IMR-90 (cell line): ENCODE measurements at regions not wholly inside any gene's neighbourhood (a gene's known extent, or its start where the extent isn't known, plus 50 kb on each side); places are given as distances from the start of the nearest gene placed in this dataset.
A peak's percentile ranks its signal among the peaks of the same experiment; 100 is the strongest.

Experiments used
- ATAC-seq: fragments of 200-7000 bp; cut with Tn5 transposase; 2 replicates; pipeline ENCODE4 v1.9.1; 2020; ENCODE audit warnings: low read depth, mild to moderate bottlenecking, moderate library complexity
- BruUV-seq: library from RNA; stranded (reverse); fragments of 400-500 nt; replicated peaks from 2 replicates; lab custom pipeline; 2021; lab: Mats Ljungman, UMichigan
- CTCF ChIA-PET: fragments of 300-600 bp; formaldehyde crosslinking; extraction: SDS; loops from one replicate; lab custom pipeline; 2021; ENCODE audit warnings: antibody characterized with exemption; lab: Yijun Ruan, JAX
- POLR2A ChIA-PET: fragments of 300-600 bp; sonication (Branson Sonifier 250); formaldehyde crosslinking; loops from one replicate; lab custom pipeline; 2022; ENCODE audit warnings: antibody characterized with exemption; ENCODE audit not compliant: unreplicated experiment; lab: Charles Lee
- DNase-seq: peaks from one replicate; pipeline ENCODE4 v3.0.0; 2013
- H2AFZ ChIP-seq: replicated peaks from 2 replicates; pipeline ENCODE3; 2013; ENCODE audit warnings: low read length, mild to moderate bottlenecking; ENCODE audit not compliant: poor library complexity
- H2AK5ac ChIP-seq: 2 replicates; pipeline ENCODE4 v1.6.1; 2013; ENCODE audit warnings: low read depth, low read length, inconsistent platforms
- H2AK9ac ChIP-seq: replicated peaks from 2 replicates; pipeline ENCODE3; 2013; ENCODE audit warnings: mild to moderate bottlenecking, low read depth, low read length, moderate library complexity; ENCODE audit not compliant: poor library complexity
- H2BK120ac ChIP-seq: 2 replicates; pipeline ENCODE4 v1.6.1; 2013; ENCODE audit warnings: low read depth, low read length, inconsistent platforms
- H2BK15ac ChIP-seq: 3 replicates; pipeline ENCODE4 v1.6.1; 2013; ENCODE audit warnings: low read depth, low read length, inconsistent platforms
- H2BK20ac ChIP-seq: 2 replicates; pipeline ENCODE4 v1.6.1; 2013; ENCODE audit warnings: low read depth, mild to moderate bottlenecking, inconsistent platforms, low read length, moderate library complexity
- H2BK5ac ChIP-seq: 2 replicates; pipeline ENCODE4 v1.6.1; 2013; ENCODE audit warnings: mild to moderate bottlenecking, low read depth, low read length, inconsistent platforms; ENCODE audit not compliant: poor library complexity, severe bottlenecking
- H3K14ac ChIP-seq: replicated peaks from 2 replicates; pipeline ENCODE4 v1.6.1; 2013; ENCODE audit warnings: low read depth, low read length, inconsistent platforms
- H3K18ac ChIP-seq: 2 replicates; pipeline ENCODE4 v1.6.1; 2013; ENCODE audit warnings: low read depth, low read length, control low read depth
- H3K23ac ChIP-seq: 2 replicates; pipeline ENCODE4 v1.6.1; 2013; ENCODE audit warnings: low read depth, low read length, inconsistent platforms
- H3K27ac ChIP-seq: 2 replicates; pipeline ENCODE4 v1.5.1; 2013; ENCODE audit warnings: mild to moderate bottlenecking, control low read depth, low read length; ENCODE audit not compliant: insufficient read depth
- H3K27me3 ChIP-seq: 2 replicates; pipeline ENCODE4 v1.6.1; 2013; ENCODE audit warnings: low read length; ENCODE audit not compliant: control insufficient read depth, insufficient read depth
- H3K36me3 ChIP-seq: 2 replicates; pipeline ENCODE4 v1.6.1; 2013; ENCODE audit warnings: low read length, mixed read lengths; ENCODE audit not compliant: control insufficient read depth, insufficient read depth
- H3K4ac ChIP-seq: 2 replicates; pipeline ENCODE4 v1.6.1; 2013; ENCODE audit warnings: low read depth, low read length, inconsistent platforms
- H3K4me1 ChIP-seq: 2 replicates; pipeline ENCODE4 v1.6.1; 2013; ENCODE audit warnings: low read length, mixed read lengths; ENCODE audit not compliant: control insufficient read depth, insufficient read depth
- H3K4me2 ChIP-seq: 2 replicates; pipeline ENCODE4 v1.6.1; 2013; ENCODE audit warnings: low read depth, mild to moderate bottlenecking, control low read depth, low read length, moderate library complexity
- H3K4me3 ChIP-seq: 2 replicates; pipeline ENCODE4 v1.5.1; 2013; ENCODE audit warnings: low read depth, mild to moderate bottlenecking, control low read depth, low read length, moderate library complexity; ENCODE audit not compliant: insufficient read depth
- H3K56ac ChIP-seq: 2 replicates; pipeline ENCODE4 v1.6.1; 2013; ENCODE audit warnings: low read length, inconsistent platforms; ENCODE audit not compliant: insufficient read depth; ENCODE audit errors: extremely low read depth
- H3K79me1 ChIP-seq, 2 experiments: 2 replicates each; pipeline ENCODE4 v1.6.1; 2013; ENCODE audit warnings: low read length in 2 of 2, inconsistent platforms in 1 of 2, low read depth in 1 of 2
- H3K9ac ChIP-seq: 2 replicates; pipeline ENCODE4 v1.6.1; 2013; ENCODE audit warnings: low read depth, low read length, control low read depth
- H3K9me1 ChIP-seq: 2 replicates; pipeline ENCODE4 v1.6.1; 2013; ENCODE audit warnings: low read length, inconsistent platforms; ENCODE audit not compliant: insufficient read depth
- H3K9me3 ChIP-seq: 2 replicates; pipeline ENCODE4 v1.6.1; 2013; ENCODE audit warnings: low read length; ENCODE audit not compliant: control insufficient read depth, insufficient read depth
- H4K20me1 ChIP-seq: 2 replicates; pipeline ENCODE4 v1.6.1; 2013; ENCODE audit warnings: low read length, inconsistent platforms; ENCODE audit not compliant: insufficient read depth
- H4K5ac ChIP-seq: 2 replicates; pipeline ENCODE4 v1.6.1; 2013; ENCODE audit warnings: mild to moderate bottlenecking, low read depth, low read length, control low read depth
- H4K8ac ChIP-seq, 2 experiments: 2 replicates each; pipeline ENCODE4 v1.6.1; 2013; ENCODE audit warnings: low read depth in 2 of 2, low read length in 2 of 2, control low read depth in 1 of 2, inconsistent platforms in 1 of 2
- H4K91ac ChIP-seq: 2 replicates; pipeline ENCODE4 v1.6.1; 2013; ENCODE audit warnings: low read depth, low read length, inconsistent platforms; ENCODE audit not compliant: insufficient read depth
- CHD1 ChIP-seq: IDR thresholded peaks from 2 replicates; pipeline ENCODE4 v1.6.1; 2012; ENCODE audit warnings: low read depth, low read length, improper control_type of control experiment
- ELK1 ChIP-seq: fragments of 150-350 bp; IDR thresholded peaks from 2 replicates; pipeline ENCODE4 v1.6.1; 2016; ENCODE audit warnings: low read depth, mild to moderate bottlenecking, low read length, moderate library complexity, borderline replicate concordance
- WGBS, 2 experiments: methylation state at CpG; one replicate each; pipeline versions ENCODE4 v1.1.5 to v1.1.7; 2013; ENCODE audit warnings: missing lambda C conversion rate in 2 of 2; ENCODE audit not compliant: insufficient read length in 1 of 2; ENCODE audit errors: extremely low coverage in 2 of 2; 5-methylcytosine and 5-hydroxymethylcytosine counted together
- dilution Hi-C: fragments of 300-500 bp; cut with HindIII; formaldehyde crosslinking; loops from one replicate; pipeline ENCODE4 v1.14.3; 2018; ENCODE audit warnings: low sequenced_read_pairs; ENCODE audit not compliant: unreplicated experiment
- in situ Hi-C: fragments of 300-500 bp; cut with MboI; formaldehyde crosslinking; loops from 3 replicates; pipeline ENCODE4 v1.14.3; 2019; ENCODE audit warnings: low sequenced_read_pairs, inconsistent platforms, mixed read lengths
- intact Hi-C: fragments of 100-400 bp; cut with micrococcal nuclease; formaldehyde crosslinking; loops from 2 replicates; pipeline ENCODE4 v1.10.0; 2022

GRCh38 chr2:217459680-217460405 lies 543.0 kb downstream of the TNS1 start:
- TF ChIP-seq CHD1 (no peak), ELK1 (no peak)
- dilution Hi-C loops, result no loop called here
- in situ Hi-C loops, result no loop called here
- intact Hi-C loops, result no loop called here
- no peak overlapping the region for H3K23ac ChIP-seq
- H3K9me1 ChIP-seq, result no peaks in the 10 kb centered on the region
- H2AFZ ChIP-seq, result no peak overlapping the region
- peak overlapping the region; percentile 62; the same call in 1 of the 2 replicates for H2AK5ac ChIP-seq
- no peak overlapping the region for H4K8ac ChIP-seq
- H2AK9ac ChIP-seq, result no peak overlapping the region
- H3K18ac ChIP-seq, result no peak overlapping the region
- H3K4me1 ChIP-seq, result peaks cover 2% of the 10 kb centered on the region; the same call in 1 of the 2 replicates
- H3K79me1 ChIP-seq, result no peaks in the 10 kb centered on the region
- H4K5ac ChIP-seq, result no peak overlapping the region
- 0 out of 2 replicates have a peak overlapping the region, but pooled peaks have one; percentile 14 for H2BK120ac ChIP-seq
- H2BK20ac ChIP-seq, result peak overlapping the region; percentile 47; the same call in 1 of the 2 replicates
- WGBS, 2 experiments, result no CpG with 5 or more reads among the region's 5 CpGs
- 0 out of 2 replicates have a peak overlapping the region, but pooled peaks have one; percentile 11 for H3K14ac ChIP-seq
- no peak overlapping the region for H3K4me2 ChIP-seq
- peak; percentile 55 for DNase-seq
- H2BK15ac ChIP-seq, result peak overlapping the region; percentile 61; the same call in 1 of the 3 replicates
- ATAC-seq, result no peak
- H3K9ac ChIP-seq, result no peak overlapping the region
- H3K27me3 ChIP-seq, result no peaks in the 10 kb centered on the region
- no peak overlapping the region for H3K27ac ChIP-seq
- no TSS peak for BruUV-seq
- CTCF ChIA-PET, result no interaction called here
- peak overlapping the region; percentile 9; the same call in 1 of the 2 replicates for H4K91ac ChIP-seq
- no peak overlapping the region for H3K4ac ChIP-seq
- H3K4me3 ChIP-seq, result no peak overlapping the region
- no peaks in the 10 kb centered on the region for H3K9me3 ChIP-seq
- H4K20me1 ChIP-seq, result no peaks in the 10 kb centered on the region
- POLR2A ChIA-PET, result no interaction called here
- no peaks in the 10 kb centered on the region for H3K36me3 ChIP-seq
- no peak overlapping the region for H3K56ac ChIP-seq
- no peak overlapping the region for H2BK5ac ChIP-seq
